GM10248 (cell line): ENCODE measurements at regions not wholly inside any gene's neighbourhood (a gene's known extent, or its start where the extent isn't known, plus 50 kb on each side); places are given as distances from the start of the nearest gene placed in this dataset.

Experiments
- CTCF ChIA-PET: fragments of 300-600 bp; sonication (Branson Sonifier 250); formaldehyde crosslinking; extraction: SDS; loops from one replicate; lab custom pipeline; 2021; ENCODE audit warnings: antibody characterized with exemption; lab: Yijun Ruan, JAX
- POLR2A ChIA-PET: fragments of 350-650 bp; sonication (Branson Sonifier 250); formaldehyde crosslinking; extraction: SDS; loops from one replicate; lab custom pipeline; 2020; ENCODE audit warnings: antibody characterized with exemption; lab: Yijun Ruan, JAX
- DNase-seq: peaks from one replicate; pipeline ENCODE4 v3.0.0; 2012; ENCODE audit errors: extremely low spot score
- CTCF ChIP-seq: IDR thresholded peaks from 2 replicates; pipeline ENCODE4 v1.5.1; 2012; ENCODE audit warnings: mild to moderate bottlenecking, low read depth; ENCODE audit errors: extremely low read depth, missing control alignments, control extremely low read depth

DNA sequence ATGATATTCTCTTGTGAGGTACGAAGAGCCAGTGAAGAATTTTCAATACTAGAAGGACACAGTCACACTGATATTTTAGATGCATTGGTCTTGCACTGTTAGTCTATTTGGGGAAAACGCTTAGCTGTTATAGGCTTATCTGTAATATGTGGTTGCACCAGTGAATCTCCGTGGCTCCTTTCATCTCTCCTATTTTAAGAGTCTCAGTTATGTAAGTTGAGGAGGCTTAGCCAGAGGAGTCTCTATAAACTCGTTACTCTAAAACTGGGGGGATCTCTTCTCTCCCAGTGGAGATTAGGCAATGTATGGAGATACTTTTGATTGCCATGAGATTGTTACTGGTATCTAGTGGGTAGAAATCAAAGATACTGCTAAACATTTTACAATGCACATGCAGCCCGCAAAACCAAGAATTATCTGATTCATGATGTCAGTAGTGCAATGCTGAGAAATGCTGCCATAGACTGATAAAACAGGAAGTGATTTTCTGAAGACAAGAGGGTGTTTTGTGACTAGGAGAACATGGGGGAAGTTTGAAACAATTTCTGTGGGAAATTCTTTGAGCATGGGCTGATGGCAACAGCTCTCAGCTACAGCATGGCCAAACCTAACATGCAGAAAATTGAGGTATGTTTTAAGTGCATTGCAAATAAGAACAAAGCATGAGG lies 339.1 kb downstream of the SOX11 start:
- ChIA-PET CTCF (no interaction called here), POLR2A (no interaction called here)
- TF ChIP-seq CTCF = no peak
- DNase-seq = no peak

- ChIA-PET POLR2A (no interaction called here), CTCF (no interaction called here)
- no peak for TF ChIP-seq CTCF
- DNase-seq = no peak
Measured at GRCh38 chr2:6036211-6036610, 344.0 kb downstream of the SOX11 start.

DNA sequence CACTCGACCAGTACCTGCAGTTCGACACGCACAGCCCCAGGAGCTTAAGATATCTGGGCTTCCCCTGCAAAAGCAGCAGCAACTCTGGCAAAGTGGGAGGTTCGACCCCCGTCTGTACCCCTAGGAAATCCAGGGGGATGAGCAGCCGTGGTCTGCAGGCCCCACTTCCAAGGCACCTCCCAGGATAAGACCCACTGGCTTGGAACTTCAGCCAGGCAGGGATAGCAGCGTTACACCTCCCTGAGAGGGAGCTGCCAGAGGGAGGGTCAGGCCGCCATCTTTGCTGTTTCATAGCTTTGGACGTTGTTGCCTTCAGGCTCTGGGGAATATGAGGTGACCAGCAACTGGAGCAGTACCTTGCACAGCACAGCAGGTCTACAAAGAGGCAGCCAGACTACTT lies 351.1 kb downstream of the SOX11 start:
- ChIA-PET POLR2A (no interaction called here), CTCF (no interaction called here)
- no peak for TF ChIP-seq CTCF
- DNase-seq = no peak

GRCh38 chr2:6052649-6053048 lies 360.5 kb downstream of the SOX11 start:
- no peak for DNase-seq
- no peak for TF ChIP-seq CTCF
- CTCF ChIA-PET = no interaction called here
- POLR2A ChIA-PET = no interaction called here

- POLR2A ChIA-PET = no interaction called here
- TF ChIP-seq CTCF = no peak
- DNase-seq = no peak
- CTCF ChIA-PET = no interaction called here
Measured at GRCh38 chr2:6053743-6054142, 361.6 kb downstream of the SOX11 start.

GRCh38 chr2:6054161-6054671 lies 362.0 kb downstream of the SOX11 start:
- ChIA-PET CTCF (no interaction called here), POLR2A (no interaction called here)
- TF ChIP-seq CTCF = no peak
- no peak for DNase-seq
